Type B pancreatic cell (in vitro differentiated cells): ENCODE measurements at regions not wholly inside any gene's neighbourhood (a gene's known extent, or its start where the extent isn't known, plus 50 kb on each side); places are given as distances from the start of the nearest gene placed in this dataset.

ENCODE experiments used
- DNase-seq: peaks from one replicate; pipeline ENCODE4 v3.0.0; 2021; ENCODE audit warnings: mixed read lengths; ENCODE audit not compliant: unreplicated experiment; ENCODE audit errors: extremely low spot score
- H3K27ac Mint-ChIP-seq: 2 replicates; pipeline ENCODE4 v1.8.0; 2021; ENCODE audit warnings: mild to moderate bottlenecking, mixed read lengths
- H3K27me3 Mint-ChIP-seq: 2 replicates; pipeline ENCODE4 v1.8.0; 2021; ENCODE audit warnings: mixed read lengths
- H3K36me3 Mint-ChIP-seq: 2 replicates; pipeline ENCODE4 v1.8.0; 2021; ENCODE audit warnings: mixed read lengths
- H3K4me1 Mint-ChIP-seq: one replicate; pipeline ENCODE4 v1.8.0; 2021; ENCODE audit warnings: mixed read lengths; ENCODE audit not compliant: unreplicated experiment
- H3K4me3 Mint-ChIP-seq: 2 replicates; pipeline ENCODE4 v1.8.0; 2021; ENCODE audit warnings: mild to moderate bottlenecking, mixed read lengths
- H3K9me3 Mint-ChIP-seq: 2 replicates; pipeline ENCODE4 v1.8.0; 2021; ENCODE audit warnings: mixed read lengths
- CTCF ChIP-seq: fragments of 200-600 bp; sonication (generic); conservative IDR thresholded peaks from 2 replicates; pipeline ENCODE4 v1.5.0; 2021; ENCODE audit warnings: antibody characterized with exemption, mild to moderate bottlenecking

GRCh38 chr5:2381861-2382260 is 369.6 kb downstream of the IRX2 start:
- no peak for TF ChIP-seq CTCF
- no peak for DNase-seq
- Mint-ChIP-seq H3K27ac (no peak overlapping the region), H3K4me3 (no peak overlapping the region), H3K27me3 (peaks cover 30% of the 10 kb centered on the region), H3K9me3 (no peaks in the 10 kb centered on the region), H3K36me3 (no peaks in the 10 kb centered on the region), H3K4me1 (peaks cover 15% of the 10 kb centered on the region)

- Mint-ChIP-seq H3K27me3 (peaks cover 30% of the 10 kb centered on the region), H3K4me3 (no peak overlapping the region), H3K27ac (no peak overlapping the region), H3K9me3 (no peaks in the 10 kb centered on the region), H3K4me1 (peaks cover 15% of the 10 kb centered on the region), H3K36me3 (no peaks in the 10 kb centered on the region)
- no peak for TF ChIP-seq CTCF
- DNase-seq = no peak
These were observed 370.4 kb downstream of the IRX2 start for GRCh38 chr5:2381070-2381469.

GRCh38 chr5:2378976-2379375 is 372.5 kb downstream of the IRX2 start:
- H3K27me3 Mint-ChIP-seq = peaks cover 20% of the 10 kb centered on the region
- no peak for TF ChIP-seq CTCF
- no peak for DNase-seq
- H3K27ac Mint-ChIP-seq = no peak overlapping the region
- no peaks in the 10 kb centered on the region for H3K9me3 Mint-ChIP-seq
- no peaks in the 10 kb centered on the region for H3K4me1 Mint-ChIP-seq
- no peak overlapping the region for H3K4me3 Mint-ChIP-seq
- H3K36me3 Mint-ChIP-seq = no peaks in the 10 kb centered on the region

GRCh38 chr5:2378108-2378507 is 373.4 kb downstream of the IRX2 start:
- no peak for DNase-seq
- Mint-ChIP-seq H3K4me3 (no peak overlapping the region), H3K4me1 (no peaks in the 10 kb centered on the region), H3K27me3 (peaks cover 20% of the 10 kb centered on the region), H3K27ac (no peak overlapping the region), H3K9me3 (no peaks in the 10 kb centered on the region), H3K36me3 (no peaks in the 10 kb centered on the region)
- no peak for TF ChIP-seq CTCF

GRCh38 chr5:2376486-2376885 is 375.0 kb downstream of the IRX2 start:
- Mint-ChIP-seq H3K27ac (no peak overlapping the region), H3K27me3 (peaks cover 20% of the 10 kb centered on the region), H3K4me1 (no peaks in the 10 kb centered on the region), H3K36me3 (peaks cover 3% of the 10 kb centered on the region), H3K9me3 (no peaks in the 10 kb centered on the region), H3K4me3 (no peak overlapping the region)
- TF ChIP-seq CTCF = no peak
- DNase-seq = no peak

GRCh38 chr5:2375757-2376250 is 375.7 kb downstream of the IRX2 start:
- DNase-seq = peak; percentile 43
- H3K9me3 Mint-ChIP-seq = no peaks in the 10 kb centered on the region
- no peaks in the 10 kb centered on the region for H3K4me1 Mint-ChIP-seq
- peaks cover 20% of the 10 kb centered on the region for H3K27me3 Mint-ChIP-seq
- peaks cover 3% of the 10 kb centered on the region for H3K36me3 Mint-ChIP-seq
- H3K4me3 Mint-ChIP-seq = no peak overlapping the region
- TF ChIP-seq CTCF = no peak
- no peak overlapping the region for H3K27ac Mint-ChIP-seq
